Gastroesophageal sphincter (tissue), 4 donors: ENCODE measurements at regions not wholly inside any gene's neighbourhood (a gene's known extent, or its start where the extent isn't known, plus 50 kb on each side); places are given as distances from the start of the nearest gene placed in this dataset.

Experiments
- ATAC-seq: fragments of 150-250 bp; one replicate; pipeline ENCODE4 v1.9.1; 2016; ENCODE audit warnings: mild to moderate bottlenecking, moderate library complexity
- H3K27ac ChIP-seq, 4 donors: fragments of 200-600 bp; sonication (generic) in 3 of 4; 1 replicate in 3 of 4; 2 replicates in 1 of 4; pipeline ENCODE4 v1.5.1; 2016 to 2019
- H3K27me3 ChIP-seq: fragments of 200-600 bp; sonication (generic); one replicate; pipeline ENCODE4 v1.5.1; 2019
- H3K36me3 ChIP-seq, 2 donors: fragments of 200-600 bp; sonication (generic); one replicate each; pipeline ENCODE4 v1.5.1; 2019; ENCODE audit warnings: control low read depth in 1 of 2
- H3K4me1 ChIP-seq, 3 donors: fragments of 200-600 bp; sonication (generic); 1 replicate in 2 of 3; 2 replicates in 1 of 3; pipeline ENCODE4 v1.5.1; 2016 to 2019; ENCODE audit warnings: control low read depth in 2 of 3
- H3K4me3 ChIP-seq, 2 donors: fragments of 200-600 bp; sonication (generic); one replicate each; pipeline ENCODE4 v1.5.1; 2019; ENCODE audit warnings: mild to moderate bottlenecking in 1 of 2, moderate library complexity in 1 of 2
- H3K9me3 ChIP-seq, 3 donors: fragments of 200-600 bp; sonication (generic); one replicate each; pipeline ENCODE4 v1.5.1; 2017 to 2019; ENCODE audit warnings: control low read depth in 2 of 3
- EP300 ChIP-seq: sonication (generic); formaldehyde crosslinking; IDR thresholded peaks from one replicate; pipeline ENCODE4 v1.6.1; 2017; ENCODE audit warnings: antibody characterized with exemption, mild to moderate bottlenecking
- POLR2A ChIP-seq, 2 donors: fragments of 450-650 bp; IDR thresholded peaks; one replicate each; pipeline ENCODE4 v1.6.1; 2017; ENCODE audit warnings: antibody characterized with exemption in 2 of 2, mild to moderate bottlenecking in 2 of 2, moderate library complexity in 1 of 2
- POLR2AphosphoS5 ChIP-seq: sonication (generic); formaldehyde crosslinking; IDR thresholded peaks from one replicate; pipeline ENCODE4 v1.6.1; 2017; ENCODE audit warnings: antibody characterized with exemption
- WGBS, 2 donors: methylation state at CpG; one replicate each; pipeline ENCODE4 v1.1.5; 2018; ENCODE audit warnings: low coverage in 1 of 2; 5-methylcytosine and 5-hydroxymethylcytosine counted together
- TF ChIP-seq, protein P1 (sequence below), 4 experiments: fragments of 200-600 bp in 2 of 4; fragments of 450-650 bp in 2 of 4; sonication (generic) in 1 of 4; IDR thresholded peaks; one replicate each; pipeline ENCODE4 v1.5.1; 2017 to 2019; ENCODE audit warnings: antibody characterized with exemption in 4 of 4, mild to moderate bottlenecking in 2 of 4, moderate library complexity in 2 of 4

- WGBS, 2 donors: 60 to 67% methylated on average over 3 to 5 of the region's 5 CpGs
- no peaks in the 10 kb centered on the region for H3K9me3 ChIP-seq
- H3K27me3 ChIP-seq: no peaks in the 10 kb centered on the region
- H3K27ac ChIP-seq: no peak overlapping the region
- H3K36me3 ChIP-seq: no peaks in the 10 kb centered on the region
- no peaks in the 10 kb centered on the region for H3K4me1 ChIP-seq
- TF ChIP-seq POLR2AphosphoS5 (no peak), EP300 (no peak), POLR2A (IDR thresholded peaks at IDR 0.05) (no peak)
- TF ChIP-seq, protein P1, sequence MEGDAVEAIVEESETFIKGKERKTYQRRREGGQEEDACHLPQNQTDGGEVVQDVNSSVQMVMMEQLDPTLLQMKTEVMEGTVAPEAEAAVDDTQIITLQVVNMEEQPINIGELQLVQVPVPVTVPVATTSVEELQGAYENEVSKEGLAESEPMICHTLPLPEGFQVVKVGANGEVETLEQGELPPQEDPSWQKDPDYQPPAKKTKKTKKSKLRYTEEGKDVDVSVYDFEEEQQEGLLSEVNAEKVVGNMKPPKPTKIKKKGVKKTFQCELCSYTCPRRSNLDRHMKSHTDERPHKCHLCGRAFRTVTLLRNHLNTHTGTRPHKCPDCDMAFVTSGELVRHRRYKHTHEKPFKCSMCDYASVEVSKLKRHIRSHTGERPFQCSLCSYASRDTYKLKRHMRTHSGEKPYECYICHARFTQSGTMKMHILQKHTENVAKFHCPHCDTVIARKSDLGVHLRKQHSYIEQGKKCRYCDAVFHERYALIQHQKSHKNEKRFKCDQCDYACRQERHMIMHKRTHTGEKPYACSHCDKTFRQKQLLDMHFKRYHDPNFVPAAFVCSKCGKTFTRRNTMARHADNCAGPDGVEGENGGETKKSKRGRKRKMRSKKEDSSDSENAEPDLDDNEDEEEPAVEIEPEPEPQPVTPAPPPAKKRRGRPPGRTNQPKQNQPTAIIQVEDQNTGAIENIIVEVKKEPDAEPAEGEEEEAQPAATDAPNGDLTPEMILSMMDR (IDR thresholded peaks at IDR 0.05): no peak
- ATAC-seq: no peak
- no peak overlapping the region for H3K4me3 ChIP-seq
Observed at GRCh38 chr15:29621616-29622015, 200.7 kb downstream of the TJP1 start.

GRCh38 chr15:29618586-29618985, 203.7 kb downstream of the TJP1 start:
- no peak overlapping the region for H3K4me3 ChIP-seq
- no peak for ATAC-seq
- H3K36me3 ChIP-seq: no peaks in the 10 kb centered on the region
- H3K27ac ChIP-seq: no peak overlapping the region
- 100% methylated on average over 2 of the region's 2 CpGs; no CpG with 5 or more reads in 1 of the 2 donors for WGBS, 2 donors
- H3K27me3 ChIP-seq: peaks cover 7% of the 10 kb centered on the region
- TF ChIP-seq POLR2AphosphoS5 (no peak), EP300 (no peak), POLR2A (IDR thresholded peaks at IDR 0.05) (no peak)
- TF ChIP-seq, protein P1 (IDR thresholded peaks at IDR 0.05): no peak
- no peaks in the 10 kb centered on the region for H3K9me3 ChIP-seq
- H3K4me1 ChIP-seq: no peaks in the 10 kb centered on the region

- no peak overlapping the region for H3K4me3 ChIP-seq
- TF ChIP-seq, protein P1 (IDR thresholded peaks at IDR 0.05): no peak
- TF ChIP-seq POLR2A (IDR thresholded peaks at IDR 0.05) (no peak), POLR2AphosphoS5 (no peak), EP300 (no peak)
- no peaks in the 10 kb centered on the region for H3K36me3 ChIP-seq
- no peak for ATAC-seq
- peaks cover 18% of the 10 kb centered on the region for H3K27me3 ChIP-seq
- H3K9me3 ChIP-seq: no peaks in the 10 kb centered on the region
- no peaks in the 10 kb centered on the region for H3K4me1 ChIP-seq
- H3K27ac ChIP-seq: no peak overlapping the region
Observed at GRCh38 chr15:29616512-29616911, 205.8 kb downstream of the TJP1 start.

DNA sequence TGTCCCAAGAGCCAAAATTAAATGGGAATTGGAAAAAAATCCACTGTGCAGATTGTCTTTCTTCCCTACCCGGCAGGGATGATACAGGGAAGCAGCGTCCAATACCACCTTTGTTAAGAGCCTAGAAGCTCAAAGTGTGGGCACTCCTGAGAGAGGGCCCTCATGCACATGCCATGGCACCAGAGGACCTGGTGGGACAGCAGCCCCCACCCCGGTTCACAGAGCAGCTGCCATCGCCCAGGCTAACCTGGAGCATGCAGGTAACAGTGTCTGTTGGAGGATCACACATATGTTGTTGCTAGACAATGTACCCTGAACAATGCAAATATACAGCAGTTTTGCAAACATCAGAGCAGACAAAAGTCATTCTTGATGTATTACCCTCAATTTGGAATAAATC, 206.5 kb downstream of the TJP1 start:
- 81% methylated on average over 4 of the region's 4 CpGs; no CpG with 5 or more reads in 1 of the 2 donors for WGBS, 2 donors
- no peak for ATAC-seq
- Histone ChIP-seq H3K36me3 (no peaks in the 10 kb centered on the region), H3K9me3 (no peaks in the 10 kb centered on the region), H3K27ac (no peak overlapping the region), H3K4me1 (no peaks in the 10 kb centered on the region), H3K27me3 (peaks cover 18% of the 10 kb centered on the region), H3K4me3 (no peak overlapping the region)
- TF ChIP-seq POLR2A (IDR thresholded peaks at IDR 0.05) (no peak), POLR2AphosphoS5 (no peak), EP300 (no peak)
- TF ChIP-seq, protein P1 (IDR thresholded peaks at IDR 0.05): no peak

DNA sequence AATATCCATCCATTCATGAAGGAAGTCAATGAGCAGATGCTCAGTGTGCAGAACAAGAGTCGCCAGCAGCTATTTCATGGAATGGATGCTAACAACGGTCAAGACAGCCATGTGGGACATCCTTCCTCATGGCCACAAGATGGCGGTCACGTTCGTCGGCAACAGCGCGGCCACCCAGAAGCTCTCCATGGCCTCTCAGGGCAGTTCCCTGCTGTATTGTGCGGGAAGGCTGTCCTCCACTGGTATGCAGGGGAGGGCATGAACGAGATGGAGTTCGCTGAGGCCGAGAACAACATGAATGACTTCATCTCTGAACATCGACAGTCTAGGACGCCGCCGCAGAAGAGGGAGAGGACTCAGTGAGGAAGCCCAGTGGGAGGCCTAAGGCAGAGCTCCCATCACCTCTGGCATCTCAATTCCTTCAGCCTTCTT, 208.3 kb downstream of the TJP1 start:
- Histone ChIP-seq H3K36me3 (no peaks in the 10 kb centered on the region), H3K4me1 (no peaks in the 10 kb centered on the region), H3K4me3 (no peak overlapping the region), H3K9me3 (no peaks in the 10 kb centered on the region), H3K27me3 (peaks cover 18% of the 10 kb centered on the region), H3K27ac (no peak overlapping the region)
- WGBS, 2 donors: 96 to 97% methylated on average over 4 to 6 of the region's 16 CpGs
- ATAC-seq: no peak
- no peak for TF ChIP-seq POLR2A (IDR thresholded peaks at IDR 0.05)
- TF ChIP-seq, protein P1 (IDR thresholded peaks at IDR 0.05): no peak
- no peak for TF ChIP-seq EP300
- no peak for TF ChIP-seq POLR2AphosphoS5
